NCI-H82 treated with DMSO at 0.1 percent for 48 hours (cell line): ENCODE measurements at regions not wholly inside any gene's neighbourhood (a gene's known extent, or its start where the extent isn't known, plus 50 kb on each side); places are given as distances from the start of the nearest gene placed in this dataset.

ENCODE experiments used
- DNase-seq: peaks from one replicate; lab custom pipeline; 2025; ENCODE audit not compliant: unreplicated experiment; lab: John Stamatoyannopoulos, UW

- no peak for DNase-seq
Observed at GRCh38 chr9:116002624-116003023, 151.0 kb upstream of the PAPPA start.

- no peak for DNase-seq
Observed at GRCh38 chr9:116003397-116003796, 150.2 kb upstream of the PAPPA start.

DNA sequence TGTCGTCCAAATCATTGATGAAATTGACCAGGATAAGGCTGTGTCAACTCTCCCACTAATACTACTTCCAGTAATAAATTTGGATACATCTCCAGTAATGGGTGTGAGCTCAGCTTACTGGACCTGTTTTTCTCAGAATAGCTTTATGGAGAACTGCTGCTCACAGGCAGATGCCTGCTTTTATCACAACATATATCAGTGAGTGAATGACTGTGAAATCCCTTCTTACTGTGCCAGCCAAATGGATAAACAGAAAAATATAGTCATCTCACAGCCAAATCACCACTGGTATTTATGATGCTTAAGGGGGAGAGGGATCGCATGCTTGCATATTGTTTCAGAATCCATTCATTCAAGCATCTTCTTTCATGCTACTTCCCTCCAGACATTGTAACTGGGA, 148.4 kb upstream of the PAPPA start:
- DNase-seq: no peak

DNA sequence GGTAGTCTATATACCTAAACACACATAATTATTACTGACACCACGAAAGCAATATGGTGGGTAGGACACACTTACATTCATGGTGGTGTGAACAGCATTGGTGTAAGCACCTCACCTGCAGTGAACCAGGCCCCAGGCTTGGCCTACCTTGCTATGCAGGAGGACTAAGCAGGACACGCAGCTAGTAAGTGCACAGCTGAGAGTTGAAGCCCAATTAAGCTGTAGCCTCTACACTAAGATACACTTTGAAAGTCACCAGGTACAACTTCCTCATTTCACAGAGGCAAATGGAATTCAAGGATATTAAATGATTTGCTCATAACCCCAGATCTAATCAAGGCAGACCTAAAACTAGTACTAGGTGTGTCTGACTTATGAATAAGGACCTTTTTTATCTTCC, 145.8 kb upstream of the PAPPA start:
- no peak for DNase-seq

DNA sequence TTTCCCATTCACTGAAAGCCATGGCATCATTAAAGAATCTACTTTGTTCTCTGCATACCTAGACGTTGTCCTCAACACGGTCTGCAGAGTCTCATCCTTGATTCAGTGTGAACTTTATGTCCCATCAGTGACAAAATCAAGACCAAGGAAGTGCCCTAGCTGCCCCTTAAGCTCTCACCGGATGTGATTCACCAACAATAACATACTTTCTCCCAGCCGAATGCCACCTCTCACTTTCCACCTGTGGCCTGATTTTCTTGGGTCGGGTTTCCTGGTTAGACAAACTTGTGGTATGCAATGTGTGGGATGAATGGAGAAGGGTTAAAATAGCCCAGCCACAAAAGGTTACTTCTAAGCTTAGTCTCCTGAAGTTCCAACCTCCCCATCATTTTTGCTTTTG, 145.3 kb upstream of the PAPPA start:
- no peak for DNase-seq

GRCh38 chr9:116009420-116009819, 144.2 kb upstream of the PAPPA start:
- no peak for DNase-seq

DNA sequence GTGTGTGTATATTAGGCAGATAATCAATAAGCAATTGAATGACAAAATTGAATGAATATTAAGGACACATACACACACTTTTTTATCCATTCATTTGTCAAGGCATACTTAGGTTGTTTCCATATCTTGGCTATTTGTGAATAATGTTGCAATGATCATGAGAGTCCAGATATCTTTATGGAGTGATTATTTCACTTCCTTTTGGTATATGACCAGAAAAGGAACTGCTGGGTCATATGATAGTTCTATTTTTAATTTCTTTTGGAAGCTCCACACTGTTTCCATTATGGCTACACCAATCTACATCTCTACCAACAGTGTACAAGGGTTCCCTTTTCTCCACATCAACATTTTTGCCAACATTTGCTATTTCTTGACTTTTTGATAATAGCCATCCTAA, 137.7 kb upstream of the PAPPA start:
- DNase-seq: no peak

DNA sequence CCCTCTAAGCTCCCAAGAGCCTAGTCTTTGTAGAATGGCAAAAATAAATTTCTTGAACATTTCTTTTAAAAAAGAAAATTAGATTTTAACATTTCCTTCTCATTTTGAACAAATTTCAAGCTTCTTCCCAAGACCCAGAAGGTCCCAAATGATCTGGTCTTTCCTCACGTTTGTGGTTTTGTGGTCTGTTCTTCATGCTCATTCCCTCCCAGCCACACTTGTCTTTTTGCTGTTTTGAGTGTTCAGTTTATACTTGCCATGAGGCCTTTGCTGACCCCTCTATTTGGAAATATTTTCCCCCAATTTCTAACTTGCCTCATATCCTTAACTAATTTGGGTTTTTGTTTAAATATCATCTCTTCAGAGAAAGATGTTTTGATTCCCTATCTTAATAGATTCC, 133.4 kb upstream of the PAPPA start:
- DNase-seq: no peak

GRCh38 chr9:116020801-116021200, 132.8 kb upstream of the PAPPA start:
- DNase-seq: no peak

DNA sequence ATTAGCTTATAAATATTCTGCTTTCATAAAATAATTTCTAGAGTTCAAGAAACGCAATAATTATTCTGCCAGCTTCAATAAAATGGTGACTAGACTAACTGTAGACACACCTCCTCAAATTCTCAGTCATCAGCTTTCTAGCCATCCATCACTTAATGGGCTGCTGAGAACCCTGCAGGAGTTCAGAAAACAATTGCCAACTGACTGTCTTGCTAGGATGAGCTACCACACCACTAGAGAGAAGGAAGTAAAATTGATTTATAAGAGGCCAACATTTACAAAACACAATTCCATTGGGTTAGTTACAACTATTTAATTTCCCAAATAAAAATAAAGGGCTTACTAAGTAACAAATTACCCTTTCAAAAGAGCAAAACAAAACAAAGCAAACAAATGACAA, 126.5 kb upstream of the PAPPA start:
- no peak for DNase-seq

DNA sequence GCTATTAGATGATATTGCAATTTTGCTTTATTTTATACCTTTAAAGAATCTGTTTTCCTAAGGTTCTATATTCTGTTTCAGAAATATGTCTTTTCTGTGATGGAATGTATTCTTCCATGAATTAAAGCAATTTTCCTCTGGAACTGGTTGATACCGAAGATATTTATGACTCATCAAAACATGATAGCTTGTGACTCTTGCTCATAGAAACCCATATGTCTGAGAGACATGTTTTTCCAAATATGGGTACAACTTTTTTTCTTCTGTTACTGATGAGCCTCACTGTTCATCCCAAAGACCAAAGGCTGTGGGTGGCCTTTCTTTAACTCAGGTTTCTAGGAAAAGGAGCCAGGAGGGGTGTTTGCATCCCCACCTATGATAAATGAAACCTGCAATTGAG, 126.1 kb upstream of the PAPPA start:
- DNase-seq: no peak

DNA sequence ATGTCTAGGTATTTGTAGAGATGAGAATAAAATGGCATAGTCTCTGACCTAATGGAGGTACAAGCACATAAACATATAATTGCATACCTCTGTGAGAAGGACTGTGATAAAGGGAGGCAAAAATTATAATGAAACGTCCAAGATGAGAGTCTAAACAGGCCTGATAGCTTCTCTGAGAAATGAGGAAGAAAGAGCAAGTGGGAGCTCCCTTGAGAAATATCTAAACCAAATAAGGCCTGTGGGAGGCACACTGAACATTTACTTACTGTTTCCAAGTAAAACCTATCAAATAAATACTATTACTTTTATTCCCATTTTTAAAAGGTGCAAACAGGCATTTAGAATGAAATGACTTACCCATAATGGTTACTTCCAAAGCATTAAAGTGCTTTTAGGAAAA, 125.6 kb upstream of the PAPPA start:
- no peak for DNase-seq

GRCh38 chr9:116030517-116030916, 123.1 kb upstream of the PAPPA start:
- no peak for DNase-seq

DNA sequence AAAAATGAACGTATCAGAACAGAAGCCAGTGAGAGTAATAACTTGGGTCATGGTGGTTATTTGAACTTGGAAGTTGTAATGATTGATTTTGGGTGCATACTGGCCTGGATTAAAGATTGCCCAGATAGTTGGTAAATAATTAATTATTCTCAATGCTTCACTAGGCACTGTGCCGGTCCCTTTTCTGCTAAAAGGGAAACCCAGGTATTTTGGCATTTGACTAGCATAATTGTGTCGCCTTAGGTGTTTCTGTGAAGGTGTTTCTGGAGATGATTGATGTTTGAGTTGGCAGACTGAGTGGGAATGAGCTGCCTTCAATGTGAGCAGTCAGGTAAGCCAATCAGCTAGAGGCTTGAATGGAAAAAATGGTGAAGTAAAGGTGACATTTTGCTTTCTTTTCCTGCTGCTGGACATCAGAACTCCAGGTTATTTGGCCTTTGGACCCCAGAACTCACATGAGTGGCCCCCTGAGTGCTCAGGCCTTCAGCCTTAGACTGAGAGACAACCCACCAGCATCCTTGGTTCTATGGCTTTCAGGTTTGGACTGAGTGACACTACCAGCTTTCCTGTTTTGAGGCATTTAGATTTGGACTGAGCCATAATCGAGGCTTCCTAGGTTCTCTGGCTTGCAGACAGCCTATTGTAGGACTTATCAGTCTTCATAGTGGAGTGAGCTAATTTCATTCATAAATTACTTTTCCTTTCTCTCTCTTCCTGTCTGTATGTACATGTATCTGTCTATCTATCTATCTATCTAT, 120.7 kb upstream of the PAPPA start:
- DNase-seq: no peak

- DNase-seq: no peak
Observed at GRCh38 chr9:116039312-116039711, 114.3 kb upstream of the PAPPA start.

DNA sequence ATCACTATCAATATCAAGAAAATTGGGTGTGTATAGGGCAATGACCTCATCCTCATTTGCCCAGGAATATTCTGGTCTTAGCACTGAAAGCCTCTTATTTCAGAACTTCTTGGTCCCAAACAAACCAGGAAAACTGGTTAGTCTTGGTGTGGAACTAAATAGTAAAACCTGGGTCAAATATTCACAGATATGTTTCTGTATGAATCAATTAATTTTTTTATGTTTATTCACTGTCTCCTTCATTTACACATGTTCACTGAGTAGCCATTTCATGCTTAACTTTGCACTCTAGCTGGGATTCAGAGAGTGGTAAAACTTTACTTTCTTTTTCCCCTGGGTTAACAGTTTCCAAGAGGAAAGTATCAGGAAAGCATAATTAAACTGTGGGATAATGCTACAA, 113.7 kb upstream of the PAPPA start:
- no peak for DNase-seq

DNA sequence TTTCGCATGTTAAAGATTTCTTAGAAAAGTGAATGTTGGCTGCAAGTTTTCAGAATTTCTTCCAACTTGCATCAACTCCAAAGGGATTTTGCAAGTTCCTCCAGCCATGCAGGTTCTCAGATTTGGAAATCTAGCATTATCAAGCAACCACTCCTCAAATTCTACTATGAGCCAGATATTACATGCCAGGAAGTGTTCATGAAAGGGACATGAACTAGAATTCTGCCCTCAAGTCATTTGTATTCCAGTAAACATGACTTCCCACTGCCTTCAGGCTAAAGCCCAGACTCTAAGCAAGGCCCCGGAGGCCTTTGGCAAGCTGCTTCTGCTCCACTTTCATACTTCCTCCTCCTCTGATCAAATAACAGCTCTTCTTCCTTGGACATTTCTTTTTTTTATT, 111.3 kb upstream of the PAPPA start:
- no peak for DNase-seq

GRCh38 chr9:116045083-116045482, 108.5 kb upstream of the PAPPA start:
- DNase-seq: no peak

GRCh38 chr9:116048081-116048480, 105.5 kb upstream of the PAPPA start:
- DNase-seq: no peak

DNA sequence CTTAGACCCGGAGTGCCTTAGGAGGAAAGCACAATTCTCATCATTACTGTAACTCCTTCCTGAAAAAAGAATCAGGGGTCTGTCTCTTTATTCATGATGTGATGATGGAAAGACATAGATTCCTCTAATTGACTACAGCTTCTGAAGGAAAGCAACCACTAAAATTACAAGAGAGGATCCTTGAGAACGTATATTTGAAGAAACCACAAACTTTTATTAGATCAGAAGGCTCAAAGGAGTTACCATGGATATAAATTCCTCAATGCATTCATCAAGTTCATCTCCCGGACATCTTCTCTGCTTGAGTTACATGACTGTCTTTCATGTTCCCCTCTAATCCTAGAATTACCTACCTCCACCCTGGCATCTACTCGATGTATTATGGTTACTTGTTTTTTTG, 104.1 kb upstream of the PAPPA start:
- no peak for DNase-seq

GRCh38 chr9:116051528-116051927, 102.1 kb upstream of the PAPPA start:
- no peak for DNase-seq

- no peak for DNase-seq
Observed at GRCh38 chr9:116055536-116055935, 98.1 kb upstream of the PAPPA start.

DNA sequence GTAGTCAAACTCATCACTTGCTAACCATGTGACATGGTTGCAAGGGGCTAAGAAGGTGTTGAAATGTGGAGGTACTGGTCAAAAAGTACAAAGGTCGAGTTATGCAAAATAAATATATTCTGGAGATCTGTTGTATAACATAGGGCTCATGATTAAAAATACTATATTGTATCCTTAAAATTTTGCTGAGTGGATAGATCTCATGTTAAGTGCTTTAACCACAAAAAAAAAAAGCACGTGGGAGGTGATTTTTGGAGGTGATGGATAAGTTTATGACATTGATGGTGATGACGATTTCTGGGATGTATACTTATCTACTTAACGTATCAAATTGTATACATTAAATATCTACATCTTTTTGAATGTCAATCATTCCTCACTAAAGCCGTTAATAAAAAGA, 96.2 kb upstream of the PAPPA start:
- no peak for DNase-seq
